ENCODE measurements at regions not wholly inside any gene's neighbourhood (a gene's known extent, or its start where the extent isn't known, plus 50 kb on each side); places are given as distances from the start of the nearest gene placed in this dataset.
A peak's percentile ranks its signal among the peaks of the same experiment; 100 is the strongest.
"Not testable (repeated sequence)": the region's sequence is repeated elsewhere in the genome, so short reads cannot be mapped to it uniquely, and the experiment has no call there.

DNA sequence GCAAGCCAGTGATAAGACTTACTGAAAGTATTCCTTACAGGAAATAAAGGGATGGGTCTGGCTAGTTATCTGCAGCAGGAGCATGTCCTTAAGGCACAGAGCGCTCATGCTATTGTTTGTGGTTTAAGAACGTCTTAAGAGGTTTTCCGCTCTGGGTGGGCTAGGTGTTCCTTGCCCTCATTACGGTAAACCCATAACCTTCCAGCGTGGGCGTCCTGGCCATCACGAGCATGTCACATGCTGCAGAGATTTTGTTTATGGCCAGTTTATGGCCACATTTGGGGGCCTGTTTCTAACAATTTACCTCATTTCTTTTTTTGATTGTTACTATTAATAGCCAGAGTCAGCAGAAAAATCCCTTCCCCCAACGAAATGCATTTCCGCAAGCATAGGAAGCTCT lies 61.0 kb upstream of the TNK2 start:
- DNase-seq; ATAC-seq; H3K4me3 Mint-ChIP-seq; POLR2A ChIA-PET; H3K27me3 Mint-ChIP-seq; H3K27ac Mint-ChIP-seq; H3K4me1 Mint-ChIP-seq; H3K9me3 Mint-ChIP-seq (ENCODE audit: low read depth); CTCF ChIA-PET; intact Hi-C loops (cut with DNase I, micrococcal nuclease): not testable (repeated sequence)
- peaks cover 13% of the 10 kb centered on the region for H3K36me3 Mint-ChIP-seq (ENCODE audit: low read depth)

DNA sequence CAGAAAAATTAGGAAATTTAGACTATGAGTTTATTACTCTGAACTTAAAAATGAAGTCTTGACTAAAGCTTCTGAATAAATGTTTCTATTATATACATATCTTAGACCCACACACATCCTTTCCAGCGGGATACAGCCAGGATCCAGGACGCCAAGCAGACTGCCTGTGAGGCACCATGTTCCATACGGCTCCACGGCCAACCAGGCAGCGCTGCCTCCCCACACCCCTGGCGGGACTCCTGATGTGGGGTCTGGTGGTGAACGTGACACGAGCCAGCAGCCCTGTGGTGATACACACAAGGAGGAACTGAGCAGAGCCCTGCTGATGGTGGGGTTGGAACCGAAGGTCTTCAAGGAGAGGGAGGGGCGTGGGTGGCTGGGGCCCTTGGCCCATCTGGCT lies 59.8 kb upstream of the TNK2 start:
- DNase-seq; H3K4me3 Mint-ChIP-seq; H3K4me1 Mint-ChIP-seq; ATAC-seq; H3K9me3 Mint-ChIP-seq (ENCODE audit: low read depth); H3K27ac Mint-ChIP-seq; H3K27me3 Mint-ChIP-seq; POLR2A ChIA-PET; CTCF ChIA-PET; intact Hi-C loops (cut with DNase I, micrococcal nuclease): not testable (repeated sequence)
- peaks cover 11% of the 10 kb centered on the region for H3K36me3 Mint-ChIP-seq (ENCODE audit: low read depth)

DNA sequence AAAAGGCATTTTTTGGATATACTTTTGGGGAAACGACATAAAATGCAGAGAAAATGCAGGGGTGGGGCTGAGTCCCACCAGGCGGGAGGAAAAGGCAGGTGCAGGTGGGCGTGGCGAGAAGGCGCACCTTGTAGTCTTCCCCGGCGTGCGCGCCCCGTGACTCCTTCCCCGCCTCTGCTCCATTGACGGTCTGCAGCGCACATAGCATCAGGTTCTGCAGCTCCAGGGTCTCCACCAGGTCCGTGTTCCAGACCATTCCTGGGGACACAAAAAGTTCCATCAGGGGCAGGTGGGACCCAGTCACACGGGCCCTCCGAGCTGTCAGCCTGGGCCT lies 59.0 kb upstream of the TNK2 start:
- POLR2A ChIA-PET; CTCF ChIA-PET; DNase-seq; H3K9me3 Mint-ChIP-seq (ENCODE audit: low read depth); H3K27me3 Mint-ChIP-seq; ATAC-seq; intact Hi-C loops (cut with DNase I, micrococcal nuclease); H3K4me1 Mint-ChIP-seq; H3K27ac Mint-ChIP-seq; H3K4me3 Mint-ChIP-seq: not testable (repeated sequence)
- H3K36me3 Mint-ChIP-seq (ENCODE audit: low read depth) = peaks cover 12% of the 10 kb centered on the region

DNA sequence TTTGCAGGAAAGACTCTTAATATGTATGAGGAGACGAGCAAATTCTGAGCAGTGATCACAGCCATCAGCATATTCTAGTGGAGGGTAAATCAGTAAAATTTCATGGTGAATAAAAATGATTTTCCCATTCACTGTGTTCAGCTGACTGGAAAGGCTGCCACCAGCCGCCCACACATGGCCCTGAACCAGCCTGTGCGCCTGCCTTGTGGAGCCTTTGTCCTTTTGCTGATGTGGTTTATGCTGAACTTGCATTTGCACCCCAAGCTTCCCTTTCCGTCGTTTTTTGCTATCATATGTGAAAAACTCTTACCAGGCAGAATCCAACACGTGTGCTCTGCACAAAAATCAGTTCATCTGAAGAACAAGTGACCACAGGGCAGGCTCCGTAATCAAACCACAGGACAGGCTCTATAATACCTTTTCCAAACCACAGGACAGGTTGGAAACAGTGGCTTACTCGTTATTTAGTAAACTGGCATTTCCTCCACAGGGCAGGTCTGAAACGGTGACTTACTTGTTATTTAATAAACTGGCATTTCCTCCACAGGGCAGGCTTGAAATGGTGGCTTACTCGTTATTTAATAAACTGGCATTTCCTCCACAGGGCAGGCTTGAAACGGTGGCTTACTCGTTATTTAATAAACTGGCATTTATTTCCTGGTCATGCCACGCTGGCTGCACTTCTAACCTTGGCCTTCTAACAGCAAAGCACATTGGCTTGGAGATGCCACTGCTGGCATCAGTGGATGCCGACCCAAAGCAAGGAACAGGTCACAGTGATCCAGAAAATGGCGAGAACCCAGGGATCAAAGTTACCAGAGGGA lies 58.4 kb upstream of the TNK2 start:
- DNase-seq; CTCF ChIA-PET; H3K9me3 Mint-ChIP-seq (ENCODE audit: low read depth); H3K27me3 Mint-ChIP-seq; intact Hi-C loops (cut with DNase I, micrococcal nuclease); ATAC-seq; H3K4me1 Mint-ChIP-seq; H3K27ac Mint-ChIP-seq; POLR2A ChIA-PET; H3K4me3 Mint-ChIP-seq: not testable (repeated sequence)
- peaks cover 15% of the 10 kb centered on the region for H3K36me3 Mint-ChIP-seq (ENCODE audit: low read depth)

DNA sequence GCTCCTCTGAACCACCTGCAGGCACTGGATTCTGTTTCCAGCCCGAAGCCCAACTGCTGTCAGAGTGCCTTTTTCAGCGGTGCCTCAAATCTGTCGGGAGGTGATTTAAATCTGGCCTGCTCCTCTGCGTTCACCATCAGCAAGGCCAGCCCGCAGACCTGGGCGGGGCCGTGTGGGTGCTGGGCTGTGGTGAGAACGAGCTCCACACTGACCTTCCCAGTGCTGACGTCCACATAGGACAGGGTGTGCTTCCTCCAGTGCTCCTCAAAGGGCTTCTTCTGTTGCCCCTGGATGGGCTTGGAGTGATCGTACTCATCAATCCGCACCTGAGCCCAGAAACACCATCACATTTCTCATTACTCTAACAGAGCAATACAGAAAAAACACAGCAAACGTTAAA lies 56.9 kb upstream of the TNK2 start:
- ATAC-seq; H3K27me3 Mint-ChIP-seq; CTCF ChIA-PET; H3K4me3 Mint-ChIP-seq; H3K27ac Mint-ChIP-seq; H3K4me1 Mint-ChIP-seq; H3K9me3 Mint-ChIP-seq (ENCODE audit: low read depth); DNase-seq; intact Hi-C loops (cut with DNase I, micrococcal nuclease); POLR2A ChIA-PET: not testable (repeated sequence)
- H3K36me3 Mint-ChIP-seq (ENCODE audit: low read depth) = peaks cover 21% of the 10 kb centered on the region

DNA sequence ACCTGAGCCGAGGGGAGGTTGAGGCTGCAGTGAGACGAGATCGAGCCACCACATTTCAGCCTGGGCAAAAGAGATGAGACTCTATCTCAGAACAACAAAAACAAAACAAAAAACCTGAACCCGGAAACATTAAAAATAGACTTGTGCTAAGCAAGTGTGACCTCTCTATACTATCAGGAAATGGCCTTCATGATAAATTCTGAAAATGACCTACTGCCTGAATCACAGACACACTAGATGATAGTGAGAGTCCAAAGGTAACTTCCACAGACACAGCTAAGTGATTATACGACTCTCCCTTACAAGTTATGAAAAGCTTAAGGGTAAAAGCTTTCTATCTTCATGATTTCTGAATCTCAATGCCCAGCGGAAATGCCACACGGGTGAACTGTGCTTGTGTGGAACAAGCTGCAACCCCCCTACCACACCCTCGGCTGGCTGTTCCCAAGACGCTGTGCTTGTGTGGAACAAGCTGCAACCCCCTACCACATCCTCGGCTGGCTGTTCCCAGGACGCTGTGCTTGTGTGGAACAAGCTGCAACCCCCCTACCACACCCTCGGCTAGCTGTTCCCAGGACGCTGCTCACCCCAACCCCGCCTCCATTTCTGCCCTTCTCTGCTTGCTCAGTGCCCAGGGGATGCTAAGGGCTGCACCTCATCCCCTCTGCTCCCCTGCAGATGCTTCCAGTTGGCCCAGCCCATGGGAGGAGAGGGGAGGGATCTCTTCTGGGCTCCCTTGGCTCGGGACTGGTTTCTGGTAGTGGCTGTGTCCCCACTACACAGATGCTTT lies 56.2 kb upstream of the TNK2 start:
- CTCF ChIA-PET; ATAC-seq; intact Hi-C loops (cut with DNase I, micrococcal nuclease); H3K9me3 Mint-ChIP-seq (ENCODE audit: low read depth); DNase-seq; H3K27ac Mint-ChIP-seq; H3K4me3 Mint-ChIP-seq; H3K4me1 Mint-ChIP-seq; POLR2A ChIA-PET; H3K27me3 Mint-ChIP-seq: not testable (repeated sequence)
- peaks cover 16% of the 10 kb centered on the region for H3K36me3 Mint-ChIP-seq (ENCODE audit: low read depth)

DNA sequence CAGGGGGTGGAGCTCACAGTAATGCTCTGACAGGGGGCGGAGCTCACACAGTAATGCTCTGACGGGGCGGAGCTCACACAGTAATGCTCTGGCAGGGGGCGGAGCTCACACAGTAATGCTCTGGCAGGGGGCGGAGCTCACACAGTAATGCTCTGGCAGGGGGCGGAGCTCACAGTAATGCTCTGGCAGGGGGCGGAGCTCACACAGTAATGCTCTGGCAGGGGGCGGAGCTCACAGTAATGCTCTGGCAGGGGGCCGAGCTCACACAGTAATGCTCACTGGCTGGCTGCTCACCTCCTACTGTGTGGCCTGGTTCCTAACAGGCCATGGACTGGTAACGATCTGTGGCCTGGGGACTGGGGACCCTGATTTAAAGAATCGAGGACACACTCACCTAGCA lies 53.9 kb upstream of the TNK2 start:
- peaks cover 21% of the 10 kb centered on the region for H3K36me3 Mint-ChIP-seq (ENCODE audit: low read depth)
- CTCF ChIA-PET; H3K9me3 Mint-ChIP-seq (ENCODE audit: low read depth); ATAC-seq; DNase-seq; H3K27me3 Mint-ChIP-seq; intact Hi-C loops (cut with DNase I, micrococcal nuclease); H3K4me3 Mint-ChIP-seq; H3K27ac Mint-ChIP-seq; H3K4me1 Mint-ChIP-seq: not testable (repeated sequence)
- POLR2A ChIA-PET = interaction anchor here (0.5 kb wide), 1 partner anchor 116 kb away, joined by 3 read pairs; no protein-coding TSS in a partner anchor

DNA sequence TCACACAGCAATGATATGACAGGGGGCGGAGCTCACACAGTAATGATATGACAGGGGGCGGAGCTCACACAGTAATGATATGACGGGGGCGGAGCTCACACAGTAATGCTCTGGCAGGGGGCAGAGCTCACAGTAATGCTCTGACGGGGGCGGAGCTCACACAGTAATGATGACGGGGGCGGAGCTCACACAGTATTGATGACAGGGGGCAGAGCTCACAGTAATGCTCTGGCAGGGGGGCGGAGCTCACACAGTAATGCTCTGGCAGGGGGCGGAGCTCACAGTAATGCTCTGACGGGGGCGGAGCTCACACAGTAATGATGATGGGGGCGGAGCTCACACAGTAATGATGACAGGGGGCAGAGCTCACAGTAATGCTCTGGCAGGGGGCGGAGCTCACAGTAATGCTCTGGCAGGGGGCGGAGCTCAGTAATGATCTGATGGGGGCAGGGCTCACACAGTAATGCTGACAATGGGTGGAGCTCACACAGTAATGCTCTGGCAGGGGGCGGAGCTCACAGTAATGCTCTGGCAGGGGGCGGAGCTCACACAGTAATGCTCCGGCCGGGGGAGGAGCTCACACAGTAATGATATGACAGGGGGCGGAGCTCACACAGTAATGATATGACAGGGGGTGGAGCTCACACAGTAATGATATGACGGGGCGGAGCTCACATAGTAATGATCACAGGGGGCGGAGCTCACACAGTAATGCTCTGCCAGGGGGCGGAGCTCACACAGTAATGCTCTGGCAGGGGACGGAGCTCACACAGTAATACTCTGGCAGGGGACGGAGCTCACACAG lies 52.8 kb upstream of the TNK2 start:
- H3K9me3 Mint-ChIP-seq (ENCODE audit: low read depth); H3K27me3 Mint-ChIP-seq; intact Hi-C loops (cut with DNase I, micrococcal nuclease); H3K27ac Mint-ChIP-seq; H3K4me3 Mint-ChIP-seq; CTCF ChIA-PET: not testable (repeated sequence)
- peak; percentile 72 for DNase-seq
- H3K36me3 Mint-ChIP-seq (ENCODE audit: low read depth) = peaks cover 23% of the 10 kb centered on the region
- H3K4me1 Mint-ChIP-seq = peaks cover 11% of the 10 kb centered on the region
- ATAC-seq = peak; percentile 70
- POLR2A ChIA-PET = interaction anchor here (0.5 to 0.7 kb wide), 3 partner anchors 69 to 373 kb away, joined by 3 to 6 read pairs (median 3); partner anchors contain the start of gene TFRC

DNA sequence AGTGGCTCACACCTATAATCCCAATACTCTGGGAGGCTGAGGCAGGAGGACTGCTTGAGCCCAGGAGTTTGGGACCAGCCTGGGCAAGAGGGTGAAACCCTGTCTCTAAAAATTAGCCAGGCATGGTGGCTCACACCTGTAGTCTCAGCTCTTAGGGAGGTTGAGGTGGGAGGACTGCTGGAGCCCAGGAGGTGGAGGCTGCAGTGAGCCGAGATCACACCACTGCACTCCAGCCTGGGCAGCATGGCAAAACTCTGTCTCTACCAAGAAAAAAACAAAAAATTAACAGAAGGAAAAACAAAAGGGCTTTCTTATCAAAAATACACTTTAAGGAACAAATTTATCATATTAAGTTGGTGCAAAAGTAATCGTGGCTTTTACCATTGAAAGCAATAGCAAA lies 51.8 kb upstream of the TNK2 start:
- H3K36me3 Mint-ChIP-seq (ENCODE audit: low read depth) = peaks cover 23% of the 10 kb centered on the region
- DNase-seq; H3K4me3 Mint-ChIP-seq; H3K9me3 Mint-ChIP-seq (ENCODE audit: low read depth); POLR2A ChIA-PET; H3K27ac Mint-ChIP-seq; CTCF ChIA-PET; intact Hi-C loops (cut with DNase I, micrococcal nuclease); H3K27me3 Mint-ChIP-seq; ATAC-seq: not testable (repeated sequence)
- peaks cover 18% of the 10 kb centered on the region for H3K4me1 Mint-ChIP-seq

DNA sequence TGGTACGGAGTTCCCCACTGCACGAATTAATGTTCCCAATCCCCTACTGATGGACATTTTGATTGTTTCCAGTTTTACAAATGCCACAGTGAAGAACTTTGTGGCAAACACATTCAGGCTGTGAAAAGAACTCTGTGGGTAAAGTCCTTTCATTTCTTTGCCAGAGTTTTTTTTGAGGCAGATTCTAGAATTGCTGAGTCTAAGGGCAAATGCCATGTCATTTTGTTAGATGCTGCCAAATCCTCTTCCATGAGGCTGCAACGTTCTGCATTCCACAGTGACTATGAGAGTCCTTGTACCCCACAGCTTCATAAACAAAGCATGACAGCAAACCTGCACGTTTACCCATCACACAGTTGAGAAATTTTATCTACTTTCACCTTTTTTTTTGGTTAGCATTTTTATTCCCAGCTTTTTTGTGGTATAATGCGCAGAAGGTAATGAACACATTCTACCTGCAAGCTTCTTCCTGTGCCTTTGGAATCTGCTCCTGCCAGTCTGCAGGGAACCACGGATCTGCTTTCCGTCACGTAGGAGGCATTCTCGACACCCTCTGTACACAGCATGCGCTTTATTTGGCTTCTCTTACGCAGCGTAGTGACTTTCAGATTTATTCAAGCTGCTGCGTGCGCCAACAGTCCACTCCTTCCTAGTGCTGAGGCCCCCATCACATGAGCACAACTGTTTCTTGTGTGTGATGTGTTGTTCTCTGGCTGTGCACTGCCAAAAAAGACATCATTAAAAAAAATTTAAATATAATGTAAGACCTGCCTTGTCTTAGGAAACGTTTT lies 51.2 kb upstream of the TNK2 start:
- H3K27me3 Mint-ChIP-seq; CTCF ChIA-PET; H3K9me3 Mint-ChIP-seq (ENCODE audit: low read depth); H3K4me3 Mint-ChIP-seq; intact Hi-C loops (cut with DNase I, micrococcal nuclease); ATAC-seq; POLR2A ChIA-PET; DNase-seq; H3K27ac Mint-ChIP-seq: not testable (repeated sequence)
- H3K36me3 Mint-ChIP-seq (ENCODE audit: low read depth) = peaks cover 23% of the 10 kb centered on the region
- H3K4me1 Mint-ChIP-seq = peaks cover 20% of the 10 kb centered on the region

DNA sequence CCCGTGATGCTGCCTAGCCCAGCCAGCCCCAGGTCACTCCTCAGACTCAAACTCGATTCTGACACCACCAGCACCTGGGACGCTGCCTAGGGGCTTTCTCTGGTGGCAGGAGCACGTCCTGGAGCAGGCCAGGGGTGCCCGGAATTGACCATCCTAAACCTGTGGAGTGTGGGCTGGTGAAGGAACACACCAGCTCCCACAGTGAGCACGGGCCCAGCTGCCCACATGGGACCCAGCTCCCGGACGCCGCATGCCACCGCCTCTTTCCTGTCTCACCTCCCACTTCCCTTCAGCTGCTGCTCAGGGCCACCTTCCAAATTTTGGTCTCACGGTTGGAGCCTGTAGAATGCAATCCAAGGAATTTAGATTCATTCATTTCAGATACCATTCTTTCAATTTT lies 50.4 kb upstream of the TNK2 start:
- POLR2A ChIA-PET; H3K27ac Mint-ChIP-seq; ATAC-seq; H3K4me3 Mint-ChIP-seq; CTCF ChIA-PET; H3K27me3 Mint-ChIP-seq; DNase-seq; intact Hi-C loops (cut with DNase I, micrococcal nuclease); H3K9me3 Mint-ChIP-seq (ENCODE audit: low read depth): not testable (repeated sequence)
- H3K4me1 Mint-ChIP-seq = peaks cover 21% of the 10 kb centered on the region
- H3K36me3 Mint-ChIP-seq (ENCODE audit: low read depth) = peaks cover 23% of the 10 kb centered on the region

All from activated CD4-positive, alpha-beta T cell treated with anti-CD3 and anti-CD28 coated beads for 36 hours (primary cell).